HG02970 (cell line): ENCODE measurements at regions not wholly inside any gene's neighbourhood (a gene's known extent, or its start where the extent isn't known, plus 50 kb on each side); places are given as distances from the start of the nearest gene placed in this dataset.
"Not testable (repeated sequence)": the region's sequence is repeated elsewhere in the genome, so short reads cannot be mapped to it uniquely, and the experiment has no call there.

Experiments
- ATAC-seq: cut with Tn5 transposase; IDR thresholded peaks from one replicate; pipeline ENCODE4 v1.9.1; 2021; ENCODE audit warnings: mild to moderate bottlenecking, moderate library complexity, moderate number of reproducible peaks; ENCODE audit not compliant: unreplicated experiment, low FRiP score

DNA sequence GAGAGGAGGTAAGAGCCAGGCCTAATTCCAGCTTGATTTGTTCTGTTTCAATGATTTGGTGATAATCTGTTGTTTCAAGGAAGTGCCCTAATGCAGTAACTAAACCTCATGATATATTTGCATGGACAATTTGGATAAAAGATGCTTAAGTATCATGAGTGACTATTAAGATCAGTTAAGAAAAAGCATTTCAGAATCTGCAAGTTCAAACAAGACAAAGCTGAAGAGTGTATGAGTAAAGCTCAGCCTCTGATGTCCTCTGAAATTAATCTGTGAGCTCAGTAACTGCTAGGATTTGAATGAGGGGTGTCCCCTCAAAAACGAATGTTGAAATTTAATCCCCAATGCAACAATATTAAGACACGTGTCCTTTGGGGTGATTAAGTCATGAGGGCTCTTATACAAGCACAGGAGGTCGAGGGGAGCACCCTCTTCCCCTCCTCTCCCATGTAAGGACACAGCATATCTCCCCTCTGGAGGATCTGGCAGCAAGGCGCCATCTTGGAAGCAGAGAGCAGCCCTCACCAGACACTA lies 949.2 kb downstream of the GALC start:
- ATAC-seq: no peak

GRCh38 chr14:87042354-87042753 lies 950.6 kb downstream of the GALC start:
- ATAC-seq: no peak

DNA sequence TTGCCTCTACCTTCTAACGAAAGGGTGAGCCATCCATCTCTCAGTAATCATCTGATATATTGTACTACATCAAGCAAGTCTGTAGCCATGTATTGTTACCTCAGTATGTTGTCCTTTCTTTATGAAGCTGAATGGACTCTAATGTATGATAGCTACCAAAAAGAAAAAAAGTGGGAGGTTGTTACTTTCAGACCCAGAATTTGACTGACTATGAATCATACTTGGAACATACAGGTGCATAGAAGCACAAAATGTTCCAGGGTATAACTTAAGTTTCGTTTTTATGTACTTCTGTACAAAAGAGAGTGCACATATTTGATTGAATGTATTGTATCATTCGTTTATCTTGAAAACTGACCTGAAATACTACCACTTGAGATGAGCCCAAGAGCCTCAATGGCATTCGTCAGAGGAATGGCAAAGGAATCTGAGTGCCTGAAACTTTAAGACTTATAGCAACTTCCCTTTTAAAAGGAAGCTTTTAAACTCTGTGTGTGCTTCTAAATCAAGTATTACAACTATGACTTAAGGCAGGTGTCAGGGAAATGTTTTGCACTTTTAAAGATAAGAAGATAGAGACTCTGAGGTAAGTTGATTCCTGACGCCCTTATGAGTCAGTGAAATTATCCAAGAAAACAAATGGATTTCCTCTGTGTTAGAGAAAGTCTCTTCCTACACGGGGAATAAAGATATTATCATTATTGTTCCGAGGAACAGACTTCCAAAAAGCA lies 951.5 kb downstream of the GALC start:
- ATAC-seq: no peak

DNA sequence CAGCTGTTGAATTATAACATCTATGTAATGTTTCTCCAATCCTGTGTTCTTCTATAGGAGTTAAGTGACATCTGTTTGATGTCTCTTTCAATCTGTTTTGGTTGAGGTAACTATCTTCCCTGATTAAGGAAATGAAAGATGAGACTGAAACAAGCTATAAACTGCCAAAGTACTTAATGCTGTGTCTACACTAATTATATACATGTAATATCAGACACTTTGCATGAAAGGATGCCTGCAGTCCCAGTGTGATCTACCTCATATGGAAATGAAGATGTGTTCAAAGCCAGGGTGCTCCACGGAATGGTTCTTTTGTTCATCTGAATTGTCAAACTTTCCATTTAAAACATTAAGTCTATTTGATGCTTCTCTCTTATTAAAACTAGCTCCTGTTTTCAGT lies 958.3 kb downstream of the GALC start:
- no peak for ATAC-seq

DNA sequence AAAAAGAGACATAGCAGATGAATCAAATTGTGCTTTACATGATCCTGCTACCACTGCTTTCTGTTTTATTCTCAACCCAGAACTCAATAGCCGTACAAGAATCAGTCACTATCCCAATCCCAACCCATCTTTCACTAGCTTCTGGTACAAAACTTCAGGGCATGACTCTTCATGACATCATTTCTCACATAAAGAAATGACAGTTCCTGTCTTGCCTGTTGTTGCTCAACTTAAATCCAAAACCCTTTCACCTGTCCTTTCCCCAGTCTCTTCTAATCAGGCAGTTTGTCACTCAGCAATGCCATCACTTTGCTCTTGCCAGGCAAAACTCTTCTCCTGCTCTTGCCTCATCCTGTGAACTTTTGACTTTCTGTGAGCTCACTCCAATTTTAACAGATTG lies 962.8 kb downstream of the GALC start:
- no peak for ATAC-seq

- ATAC-seq: not testable (repeated sequence)
These were observed 972.9 kb downstream of the GALC start for GRCh38 chr14:87020106-87020505.

GRCh38 chr14:87018294-87018693 lies 974.7 kb downstream of the GALC start:
- ATAC-seq: no peak

GRCh38 chr14:87017335-87017734 lies 975.6 kb downstream of the GALC start:
- no peak for ATAC-seq

GRCh38 chr14:87014856-87015255 lies 978.1 kb downstream of the GALC start:
- no peak for ATAC-seq

GRCh38 chr14:87013583-87013982 lies 979.4 kb downstream of the GALC start:
- ATAC-seq: no peak

DNA sequence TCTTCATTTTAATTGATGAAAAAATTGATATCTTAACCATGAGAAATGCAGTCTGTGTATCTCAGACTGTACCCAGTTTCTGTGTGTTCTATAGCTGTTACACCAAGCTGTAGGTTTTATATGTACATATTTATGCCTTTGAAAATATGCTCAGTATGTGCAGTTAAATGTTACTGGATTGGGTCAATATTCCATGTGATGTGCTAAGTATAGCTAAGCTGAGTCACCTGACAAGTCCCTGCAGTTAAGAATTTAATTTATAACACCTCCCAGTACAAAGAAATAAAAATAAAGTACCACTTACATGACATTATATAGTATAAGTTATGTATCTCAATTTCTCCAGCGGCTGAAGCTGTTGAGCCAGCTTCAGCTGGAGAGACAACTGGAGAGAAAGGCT lies 984.0 kb downstream of the GALC start:
- no peak for ATAC-seq

GRCh38 chr14:87005280-87005679 lies 987.7 kb downstream of the GALC start:
- no peak for ATAC-seq

GRCh38 chr14:87002776-87003175 lies 990.2 kb downstream of the GALC start:
- ATAC-seq: no peak

- ATAC-seq: no peak
These were observed 991.6 kb downstream of the GALC start for GRCh38 chr14:87001333-87001732.

DNA sequence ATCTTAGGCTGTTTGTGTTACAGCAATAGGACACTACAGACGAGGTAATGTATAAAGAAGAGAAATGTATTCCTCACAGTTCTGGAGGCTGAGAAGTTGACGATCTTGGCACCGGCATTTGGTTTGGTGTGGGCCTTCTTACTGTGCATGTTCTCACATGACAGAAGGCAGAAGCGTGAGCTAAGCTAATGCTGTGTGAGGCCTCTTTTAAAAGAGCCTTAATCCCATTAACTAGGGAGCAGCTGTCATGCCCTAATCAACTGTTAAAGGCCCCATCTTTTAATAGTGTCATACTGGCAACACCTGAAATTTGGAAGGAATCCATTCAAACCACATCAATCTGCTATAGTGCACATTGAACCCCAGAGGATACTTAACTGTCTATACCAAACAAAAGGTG lies 992.9 kb downstream of the GALC start:
- no peak for ATAC-seq

GRCh38 chr14:86999036-86999435 lies 993.9 kb downstream of the GALC start:
- ATAC-seq: no peak

DNA sequence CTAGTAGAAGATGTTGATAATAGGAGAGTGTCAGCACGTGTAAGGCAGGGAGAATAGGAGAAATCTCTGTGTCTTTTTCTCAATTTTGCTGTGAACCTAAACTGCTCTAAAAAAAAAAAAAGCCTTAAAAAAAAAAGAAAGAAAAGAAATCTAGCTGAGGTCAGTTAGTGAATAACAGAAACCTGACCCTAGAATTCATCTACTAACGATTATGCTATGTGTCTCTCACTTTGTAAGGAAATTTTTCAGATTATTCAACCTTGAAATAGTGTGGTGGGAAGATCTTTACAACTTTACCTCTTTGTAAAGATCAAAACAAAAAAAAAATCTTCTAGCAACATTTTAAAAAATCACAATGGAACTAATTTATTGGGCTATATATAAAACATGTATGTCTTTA lies 995.7 kb downstream of the GALC start:
- no peak for ATAC-seq

- no peak for ATAC-seq
These were observed 1002.6 kb downstream of the GALC start for GRCh38 chr14:86990396-86990795.

GRCh38 chr14:86989285-86989684 lies 1003.7 kb downstream of the GALC start:
- ATAC-seq: no peak

GRCh38 chr14:86987966-86988365 lies 1005.0 kb downstream of the GALC start:
- no peak for ATAC-seq

- no peak for ATAC-seq
These were observed 1019.8 kb downstream of the GALC start for GRCh38 chr14:86973177-86973576.

GRCh38 chr14:86971292-86971691 lies 1021.7 kb downstream of the GALC start:
- no peak for ATAC-seq
